GM23338 (cell line): ENCODE measurements at regions not wholly inside any gene's neighbourhood (a gene's known extent, or its start where the extent isn't known, plus 50 kb on each side); places are given as distances from the start of the nearest gene placed in this dataset.

Experiments used
- CREB1 ChIP-seq: fragments of 250-450 bp; sonication (Bioruptor Pico); IDR thresholded peaks from 2 replicates; pipeline ENCODE4 v1.5.0; 2020; ENCODE audit warnings: low read depth, mild to moderate bottlenecking, moderate library complexity
- EZH2 ChIP-seq: fragments of 200-600 bp; sonication (generic); IDR thresholded peaks from one replicate; pipeline ENCODE4 v1.8.0; 2017; ENCODE audit warnings: antibody characterized with exemption, mild to moderate bottlenecking, low read depth; ENCODE audit not compliant: unreplicated experiment
- EZH2phosphoT487 ChIP-seq: fragments of 200-600 bp; sonication (generic); IDR thresholded peaks from one replicate; pipeline ENCODE4 v1.8.1; 2018; ENCODE audit warnings: antibody characterized with exemption; ENCODE audit not compliant: unreplicated experiment
- JUNB ChIP-seq: IDR thresholded peaks from one replicate; pipeline ENCODE4 v1.6.1; 2016; ENCODE audit warnings: antibody characterized with exemption; ENCODE audit not compliant: unreplicated experiment
- NANOG ChIP-seq: IDR thresholded peaks from 2 replicates; pipeline ENCODE4 v1.6.1; 2016; ENCODE audit warnings: antibody characterized with exemption, borderline replicate concordance
- POLR2AphosphoS5 ChIP-seq: IDR thresholded peaks from 2 replicates; pipeline ENCODE4 v1.6.1; 2016; ENCODE audit warnings: antibody characterized with exemption, low read depth
- REST ChIP-seq: IDR thresholded peaks from one replicate; pipeline ENCODE4 v1.6.1; 2018; ENCODE audit warnings: antibody characterized with exemption; ENCODE audit not compliant: unreplicated experiment
- STAT1 ChIP-seq: IDR thresholded peaks from one replicate; pipeline ENCODE4 v1.6.1; 2016; ENCODE audit warnings: antibody characterized with exemption; ENCODE audit not compliant: unreplicated experiment
- ZNF114 ChIP-seq: fragments of 250-450 bp; sonication (Bioruptor Pico); IDR thresholded peaks from 2 replicates; pipeline ENCODE4 v1.5.0; 2020; ENCODE audit warnings: mild to moderate bottlenecking, moderate library complexity
- ZNF331 ChIP-seq: fragments of 250-450 bp; sonication (Bioruptor Pico); IDR thresholded peaks from 2 replicates; pipeline ENCODE4 v1.5.0; 2020; ENCODE audit warnings: low read depth, mild to moderate bottlenecking, moderate library complexity
- ZNF462 ChIP-seq: fragments of 250-450 bp; sonication (Bioruptor Pico); IDR thresholded peaks from 2 replicates; pipeline ENCODE4 v1.5.0; 2020; ENCODE audit warnings: mild to moderate bottlenecking, moderate library complexity
- TF ChIP-seq, protein P1 (sequence below), 2 experiments: fragments of 200-600 bp in 1 of 2; sonication (generic) in 1 of 2; conservative IDR thresholded peaks; 2 replicates each; pipeline versions ENCODE4 v1.5.1 to v1.6.1; 2016 to 2017; ENCODE audit warnings: antibody characterized with exemption in 2 of 2, low read depth in 2 of 2, mild to moderate bottlenecking in 2 of 2, moderate library complexity in 1 of 2

DNA sequence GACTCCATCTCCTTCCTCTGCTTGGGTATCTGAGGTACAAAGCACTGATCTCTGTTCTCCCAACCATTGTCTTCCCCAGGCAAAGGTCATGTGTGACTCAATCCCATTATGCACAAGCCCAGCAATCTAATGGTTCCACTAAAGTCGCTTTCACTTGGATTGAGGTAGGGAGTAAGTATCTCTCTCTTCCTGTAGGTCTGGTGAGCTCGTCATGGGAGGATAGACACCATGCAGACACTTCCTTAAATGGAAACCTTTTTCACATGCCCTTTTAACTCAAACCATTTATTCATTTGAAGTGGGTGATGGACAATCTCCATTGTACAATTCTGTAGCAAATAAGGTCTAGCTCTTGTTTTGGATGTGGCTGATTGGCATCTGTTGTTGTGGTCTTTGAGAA, 245.2 kb upstream of the CLNK start:
- TF ChIP-seq, protein P1, sequence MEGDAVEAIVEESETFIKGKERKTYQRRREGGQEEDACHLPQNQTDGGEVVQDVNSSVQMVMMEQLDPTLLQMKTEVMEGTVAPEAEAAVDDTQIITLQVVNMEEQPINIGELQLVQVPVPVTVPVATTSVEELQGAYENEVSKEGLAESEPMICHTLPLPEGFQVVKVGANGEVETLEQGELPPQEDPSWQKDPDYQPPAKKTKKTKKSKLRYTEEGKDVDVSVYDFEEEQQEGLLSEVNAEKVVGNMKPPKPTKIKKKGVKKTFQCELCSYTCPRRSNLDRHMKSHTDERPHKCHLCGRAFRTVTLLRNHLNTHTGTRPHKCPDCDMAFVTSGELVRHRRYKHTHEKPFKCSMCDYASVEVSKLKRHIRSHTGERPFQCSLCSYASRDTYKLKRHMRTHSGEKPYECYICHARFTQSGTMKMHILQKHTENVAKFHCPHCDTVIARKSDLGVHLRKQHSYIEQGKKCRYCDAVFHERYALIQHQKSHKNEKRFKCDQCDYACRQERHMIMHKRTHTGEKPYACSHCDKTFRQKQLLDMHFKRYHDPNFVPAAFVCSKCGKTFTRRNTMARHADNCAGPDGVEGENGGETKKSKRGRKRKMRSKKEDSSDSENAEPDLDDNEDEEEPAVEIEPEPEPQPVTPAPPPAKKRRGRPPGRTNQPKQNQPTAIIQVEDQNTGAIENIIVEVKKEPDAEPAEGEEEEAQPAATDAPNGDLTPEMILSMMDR (conservative IDR thresholded peaks at IDR 0.05; ENCODE audit: low read depth in 2 of 2): no peak
- TF ChIP-seq CREB1 (CRISPR knock-in tag): no peak
- TF ChIP-seq EZH2: no peak
- no peak for TF ChIP-seq REST
- TF ChIP-seq EZH2phosphoT487: no peak
- no peak for TF ChIP-seq POLR2AphosphoS5
- TF ChIP-seq NANOG: no peak
- no peak for TF ChIP-seq STAT1
- TF ChIP-seq JUNB: no peak
- TF ChIP-seq ZNF331 (CRISPR knock-in tag): no peak
- TF ChIP-seq ZNF114 (CRISPR knock-in tag): no peak
- no peak for TF ChIP-seq ZNF462 (CRISPR knock-in tag)
